Gastroesophageal sphincter (tissue), 4 donors: ENCODE measurements at regions not wholly inside any gene's neighbourhood (a gene's known extent, or its start where the extent isn't known, plus 50 kb on each side); places are given as distances from the start of the nearest gene placed in this dataset.

ENCODE experiments used
- ATAC-seq: fragments of 150-250 bp; one replicate; pipeline ENCODE4 v1.9.1; 2016; ENCODE audit warnings: mild to moderate bottlenecking, moderate library complexity
- H3K27ac ChIP-seq, 4 donors: fragments of 200-600 bp; sonication (generic) in 3 of 4; 1 replicate in 3 of 4; 2 replicates in 1 of 4; pipeline ENCODE4 v1.5.1; 2016 to 2019
- H3K27me3 ChIP-seq: fragments of 200-600 bp; sonication (generic); one replicate; pipeline ENCODE4 v1.5.1; 2019
- H3K36me3 ChIP-seq, 2 donors: fragments of 200-600 bp; sonication (generic); one replicate each; pipeline ENCODE4 v1.5.1; 2019; ENCODE audit warnings: control low read depth in 1 of 2
- H3K4me1 ChIP-seq, 3 donors: fragments of 200-600 bp; sonication (generic); 1 replicate in 2 of 3; 2 replicates in 1 of 3; pipeline ENCODE4 v1.5.1; 2016 to 2019; ENCODE audit warnings: control low read depth in 2 of 3
- H3K4me3 ChIP-seq, 2 donors: fragments of 200-600 bp; sonication (generic); one replicate each; pipeline ENCODE4 v1.5.1; 2019; ENCODE audit warnings: mild to moderate bottlenecking in 1 of 2, moderate library complexity in 1 of 2
- H3K9me3 ChIP-seq, 3 donors: fragments of 200-600 bp; sonication (generic); one replicate each; pipeline ENCODE4 v1.5.1; 2017 to 2019; ENCODE audit warnings: control low read depth in 2 of 3
- EP300 ChIP-seq: sonication (generic); formaldehyde crosslinking; IDR thresholded peaks from one replicate; pipeline ENCODE4 v1.6.1; 2017; ENCODE audit warnings: antibody characterized with exemption, mild to moderate bottlenecking
- POLR2A ChIP-seq, 2 donors: fragments of 450-650 bp; IDR thresholded peaks; one replicate each; pipeline ENCODE4 v1.6.1; 2017; ENCODE audit warnings: antibody characterized with exemption in 2 of 2, mild to moderate bottlenecking in 2 of 2, moderate library complexity in 1 of 2
- POLR2AphosphoS5 ChIP-seq: sonication (generic); formaldehyde crosslinking; IDR thresholded peaks from one replicate; pipeline ENCODE4 v1.6.1; 2017; ENCODE audit warnings: antibody characterized with exemption
- WGBS, 2 donors: methylation state at CpG; one replicate each; pipeline ENCODE4 v1.1.5; 2018; ENCODE audit warnings: low coverage in 1 of 2; 5-methylcytosine and 5-hydroxymethylcytosine counted together
- TF ChIP-seq, protein P1 (sequence below), 4 experiments: fragments of 200-600 bp in 2 of 4; fragments of 450-650 bp in 2 of 4; sonication (generic) in 1 of 4; IDR thresholded peaks; one replicate each; pipeline ENCODE4 v1.5.1; 2017 to 2019; ENCODE audit warnings: antibody characterized with exemption in 4 of 4, mild to moderate bottlenecking in 2 of 4, moderate library complexity in 2 of 4

- TF ChIP-seq, protein P1, sequence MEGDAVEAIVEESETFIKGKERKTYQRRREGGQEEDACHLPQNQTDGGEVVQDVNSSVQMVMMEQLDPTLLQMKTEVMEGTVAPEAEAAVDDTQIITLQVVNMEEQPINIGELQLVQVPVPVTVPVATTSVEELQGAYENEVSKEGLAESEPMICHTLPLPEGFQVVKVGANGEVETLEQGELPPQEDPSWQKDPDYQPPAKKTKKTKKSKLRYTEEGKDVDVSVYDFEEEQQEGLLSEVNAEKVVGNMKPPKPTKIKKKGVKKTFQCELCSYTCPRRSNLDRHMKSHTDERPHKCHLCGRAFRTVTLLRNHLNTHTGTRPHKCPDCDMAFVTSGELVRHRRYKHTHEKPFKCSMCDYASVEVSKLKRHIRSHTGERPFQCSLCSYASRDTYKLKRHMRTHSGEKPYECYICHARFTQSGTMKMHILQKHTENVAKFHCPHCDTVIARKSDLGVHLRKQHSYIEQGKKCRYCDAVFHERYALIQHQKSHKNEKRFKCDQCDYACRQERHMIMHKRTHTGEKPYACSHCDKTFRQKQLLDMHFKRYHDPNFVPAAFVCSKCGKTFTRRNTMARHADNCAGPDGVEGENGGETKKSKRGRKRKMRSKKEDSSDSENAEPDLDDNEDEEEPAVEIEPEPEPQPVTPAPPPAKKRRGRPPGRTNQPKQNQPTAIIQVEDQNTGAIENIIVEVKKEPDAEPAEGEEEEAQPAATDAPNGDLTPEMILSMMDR (IDR thresholded peaks at IDR 0.05), result no peak
- TF ChIP-seq POLR2AphosphoS5 (no peak), POLR2A (IDR thresholded peaks at IDR 0.05) (no peak), EP300 (no peak)
- no peaks in the 10 kb centered on the region for H3K36me3 ChIP-seq
Observed at GRCh38 chr4:82231806-82232205, 142.0 kb downstream of the HNRNPD start.

DNA sequence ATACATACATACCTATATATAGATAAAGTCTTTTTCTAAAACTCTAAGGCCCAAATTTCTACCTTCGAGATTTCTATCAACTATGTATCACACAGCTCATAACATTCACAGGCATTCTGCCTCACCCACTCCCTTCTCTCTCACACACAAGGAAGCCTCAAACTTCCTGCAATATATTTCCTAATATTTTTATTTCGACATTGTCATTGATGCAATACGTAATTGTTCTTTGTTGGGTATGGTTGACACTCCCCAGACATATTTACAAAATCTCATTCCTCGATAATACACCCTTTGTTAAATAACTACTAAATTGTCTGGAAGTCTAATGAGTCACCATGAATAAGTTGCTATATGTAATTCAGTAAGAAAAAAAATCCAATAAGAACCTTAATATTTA lies 143.5 kb downstream of the HNRNPD start:
- TF ChIP-seq, protein P1 (IDR thresholded peaks at IDR 0.05), result no peak
- TF ChIP-seq POLR2AphosphoS5 (no peak), EP300 (no peak), POLR2A (IDR thresholded peaks at IDR 0.05) (no peak)
- no peak for ATAC-seq
- 83 to 86% methylated on average over 4 of the region's 4 CpGs for WGBS, 2 donors
- H3K27me3 ChIP-seq, result no peaks in the 10 kb centered on the region
- H3K27ac ChIP-seq, result no peak overlapping the region
- H3K4me1 ChIP-seq, result no peaks in the 10 kb centered on the region
- H3K4me3 ChIP-seq, result no peak overlapping the region
- H3K9me3 ChIP-seq, result no peaks in the 10 kb centered on the region
- H3K36me3 ChIP-seq, result no peaks in the 10 kb centered on the region

More at GRCh38 chr4:82231806-82232205, 142.0 kb downstream of the HNRNPD start:
- H3K9me3 ChIP-seq, result no peaks in the 10 kb centered on the region
- no peaks in the 10 kb centered on the region for H3K4me1 ChIP-seq
- no peaks in the 10 kb centered on the region for H3K27me3 ChIP-seq
- no peak overlapping the region for H3K27ac ChIP-seq
- H3K4me3 ChIP-seq, result no peak overlapping the region
- ATAC-seq, result no peak

DNA sequence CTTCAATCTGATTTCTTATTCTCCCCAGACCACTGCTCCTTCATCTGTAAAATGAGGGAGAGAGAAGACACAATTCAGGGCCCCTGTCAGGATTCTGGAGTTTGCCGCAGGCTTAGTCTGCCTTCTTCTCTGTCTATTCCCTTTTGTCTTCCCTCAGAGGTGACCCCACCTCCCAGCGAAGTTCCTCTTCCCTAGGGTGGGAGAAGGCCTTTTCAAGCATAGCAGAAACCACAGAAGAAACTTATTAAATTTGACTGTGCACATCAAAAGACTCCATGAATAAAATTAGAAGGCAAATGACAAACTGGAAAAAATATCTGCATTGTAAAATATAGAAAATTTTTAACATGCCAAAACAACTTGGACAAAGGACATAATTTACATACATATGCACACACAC lies 148.8 kb downstream of the HNRNPD start:
- Histone ChIP-seq H3K4me1 (no peaks in the 10 kb centered on the region), H3K36me3 (no peaks in the 10 kb centered on the region), H3K4me3 (no peak overlapping the region), H3K9me3 (no peaks in the 10 kb centered on the region), H3K27me3 (no peaks in the 10 kb centered on the region), H3K27ac (no peak overlapping the region)
- ATAC-seq, result no peak
- TF ChIP-seq POLR2A (IDR thresholded peaks at IDR 0.05), result no peak
- TF ChIP-seq, protein P1 (IDR thresholded peaks at IDR 0.05), result no peak
- TF ChIP-seq POLR2AphosphoS5, result no peak
- no peak for TF ChIP-seq EP300
- WGBS, 2 donors, result 80 to 81% methylated on average over 2 of the region's 2 CpGs

DNA sequence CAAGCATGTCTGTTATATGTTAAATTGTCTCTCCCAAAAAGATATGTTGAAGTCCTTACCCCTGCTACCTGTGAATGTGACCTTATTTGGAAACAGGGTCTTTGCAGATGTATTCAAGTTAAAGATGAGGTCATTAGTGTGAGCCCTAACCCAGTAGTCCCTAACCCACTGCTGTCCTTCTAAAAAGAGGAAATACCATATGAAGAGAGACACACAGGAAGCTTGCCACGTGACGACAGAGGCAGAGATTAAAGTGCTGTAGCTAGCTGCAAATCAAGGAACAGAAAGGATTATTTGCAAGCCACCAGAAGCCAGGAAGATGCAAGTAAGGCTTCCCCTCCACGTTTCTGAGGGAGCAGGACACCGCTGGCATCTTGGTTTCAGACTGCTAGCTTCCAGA lies 150.1 kb downstream of the HNRNPD start:
- H3K36me3 ChIP-seq, result no peaks in the 10 kb centered on the region
- no peak for ATAC-seq
- no peaks in the 10 kb centered on the region for H3K9me3 ChIP-seq
- no peak overlapping the region for H3K4me3 ChIP-seq
- 12% methylated on average over 4 of the region's 4 CpGs; no CpG with 5 or more reads in 1 of the 2 donors for WGBS, 2 donors
- H3K27me3 ChIP-seq, result no peaks in the 10 kb centered on the region
- no peak overlapping the region for H3K27ac ChIP-seq
- no peaks in the 10 kb centered on the region for H3K4me1 ChIP-seq
- TF ChIP-seq, protein P1 (IDR thresholded peaks at IDR 0.05), result no peak
- TF ChIP-seq POLR2A (IDR thresholded peaks at IDR 0.05) (no peak), POLR2AphosphoS5 (no peak), EP300 (no peak)

DNA sequence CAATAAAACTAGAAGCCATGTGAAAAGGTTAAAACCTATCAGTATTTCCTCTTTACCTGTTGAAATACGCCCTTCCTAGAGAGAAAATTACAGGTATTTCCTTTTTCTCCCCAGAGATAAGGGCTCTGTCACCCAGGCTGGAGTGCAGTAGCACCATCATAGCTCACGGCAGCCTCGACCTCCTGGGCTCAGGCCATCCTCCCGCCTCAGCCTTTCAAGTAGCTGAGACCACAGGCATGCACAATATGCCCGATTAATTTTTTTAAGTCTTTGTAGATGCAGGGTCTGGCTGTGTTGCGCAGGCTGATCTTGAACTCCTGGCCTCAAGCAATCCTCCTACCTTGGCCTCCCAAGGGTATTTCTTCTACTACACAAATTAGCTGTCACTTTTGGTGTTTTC lies 154.4 kb downstream of the HNRNPD start:
- TF ChIP-seq POLR2AphosphoS5, result no peak
- TF ChIP-seq POLR2A (IDR thresholded peaks at IDR 0.05), result no peak
- TF ChIP-seq, protein P1 (IDR thresholded peaks at IDR 0.05), result no peak
- TF ChIP-seq EP300, result no peak
- no peaks in the 10 kb centered on the region for H3K36me3 ChIP-seq
- no peaks in the 10 kb centered on the region for H3K27me3 ChIP-seq
- H3K4me3 ChIP-seq, result no peak overlapping the region
- no peak overlapping the region for H3K27ac ChIP-seq
- H3K4me1 ChIP-seq, result peaks cover 0 to 2% (median 0%) of the 10 kb centered on the region in 3 donors
- ATAC-seq, result no peak
- no peaks in the 10 kb centered on the region for H3K9me3 ChIP-seq
- WGBS, 2 donors, result 70 to 76% methylated on average over 2 to 6 of the region's 6 CpGs
